ENCODE measurements at regions not wholly inside any gene's neighbourhood (a gene's known extent, or its start where the extent isn't known, plus 50 kb on each side); places are given as distances from the start of the nearest gene placed in this dataset.

DNA sequence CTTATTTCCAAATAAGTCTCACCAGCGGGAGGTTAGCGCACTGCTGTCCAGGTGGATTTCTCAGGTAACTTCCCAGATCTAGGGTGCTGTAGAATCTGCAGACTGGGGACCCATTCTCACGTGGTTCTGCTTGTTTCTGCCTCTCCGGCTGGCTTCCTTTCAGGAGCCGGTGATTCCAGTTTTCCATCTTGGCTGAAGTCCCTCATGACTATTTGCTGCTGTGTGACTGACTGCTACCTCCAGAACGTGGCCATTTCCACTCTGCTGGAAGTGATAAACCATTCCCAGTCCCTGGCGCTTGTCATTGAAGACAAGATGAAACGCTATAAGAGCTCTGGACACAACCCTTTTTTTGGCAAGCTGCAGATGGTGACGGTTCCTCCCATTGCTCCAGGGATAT is 76.0 kb downstream of the DOP1B start:
- DNase-seq (ENCODE audit: low read depth in 2 of 2) = no peak
- Histone ChIP-seq H3K36me3 (ENCODE audit: control insufficient read depth, insufficient read depth, low read length) (peaks cover 5% of the 10 kb centered on the region), H2AFZ (ENCODE audit: low read length) (no peak overlapping the region), H3K4me1 (ENCODE audit: control insufficient read depth, extremely low read depth, insufficient read depth, low read length) (no peaks in the 10 kb centered on the region), H3K4me3 (replicated peaks in 1 of 4; ENCODE audit: control extremely low read depth in 1 of 4, insufficient read depth in 1 of 4, low read depth in 3 of 4, low read length in 4 of 4) (no peak overlapping the region), H3K4me2 (ENCODE audit: extremely low read depth, insufficient read depth, low read length) (no peak overlapping the region), H3K9me3 (ENCODE audit: control insufficient read depth, insufficient read depth, low read depth, low read length) (no peaks in the 10 kb centered on the region), H3K79me2 (ENCODE audit: control insufficient read depth, insufficient read depth, low read length) (no peaks in the 10 kb centered on the region), H3K9ac (ENCODE audit: insufficient read depth, low read length) (no peak overlapping the region), H3K27me3 (ENCODE audit: control insufficient read depth, insufficient read depth, low read length) (no peaks in the 10 kb centered on the region), H4K20me1 (ENCODE audit: control insufficient read depth, extremely low read depth, insufficient read depth, low read length) (no peaks in the 10 kb centered on the region), H3K27ac (ENCODE audit: insufficient read depth, low read length) (no peak overlapping the region)
- TF ChIP-seq, protein P1, sequence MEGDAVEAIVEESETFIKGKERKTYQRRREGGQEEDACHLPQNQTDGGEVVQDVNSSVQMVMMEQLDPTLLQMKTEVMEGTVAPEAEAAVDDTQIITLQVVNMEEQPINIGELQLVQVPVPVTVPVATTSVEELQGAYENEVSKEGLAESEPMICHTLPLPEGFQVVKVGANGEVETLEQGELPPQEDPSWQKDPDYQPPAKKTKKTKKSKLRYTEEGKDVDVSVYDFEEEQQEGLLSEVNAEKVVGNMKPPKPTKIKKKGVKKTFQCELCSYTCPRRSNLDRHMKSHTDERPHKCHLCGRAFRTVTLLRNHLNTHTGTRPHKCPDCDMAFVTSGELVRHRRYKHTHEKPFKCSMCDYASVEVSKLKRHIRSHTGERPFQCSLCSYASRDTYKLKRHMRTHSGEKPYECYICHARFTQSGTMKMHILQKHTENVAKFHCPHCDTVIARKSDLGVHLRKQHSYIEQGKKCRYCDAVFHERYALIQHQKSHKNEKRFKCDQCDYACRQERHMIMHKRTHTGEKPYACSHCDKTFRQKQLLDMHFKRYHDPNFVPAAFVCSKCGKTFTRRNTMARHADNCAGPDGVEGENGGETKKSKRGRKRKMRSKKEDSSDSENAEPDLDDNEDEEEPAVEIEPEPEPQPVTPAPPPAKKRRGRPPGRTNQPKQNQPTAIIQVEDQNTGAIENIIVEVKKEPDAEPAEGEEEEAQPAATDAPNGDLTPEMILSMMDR (conservative IDR thresholded peaks at IDR 0.05 in 1 of 2, IDR thresholded peaks at IDR 0.05 in 1 of 2; ENCODE audit: low read depth in 1 of 2, low read length in 2 of 2) = no peak
- TF ChIP-seq EZH2 (IDR thresholded peaks at IDR 0.05; ENCODE audit: low read length, missing control alignments) = no peak

DNA sequence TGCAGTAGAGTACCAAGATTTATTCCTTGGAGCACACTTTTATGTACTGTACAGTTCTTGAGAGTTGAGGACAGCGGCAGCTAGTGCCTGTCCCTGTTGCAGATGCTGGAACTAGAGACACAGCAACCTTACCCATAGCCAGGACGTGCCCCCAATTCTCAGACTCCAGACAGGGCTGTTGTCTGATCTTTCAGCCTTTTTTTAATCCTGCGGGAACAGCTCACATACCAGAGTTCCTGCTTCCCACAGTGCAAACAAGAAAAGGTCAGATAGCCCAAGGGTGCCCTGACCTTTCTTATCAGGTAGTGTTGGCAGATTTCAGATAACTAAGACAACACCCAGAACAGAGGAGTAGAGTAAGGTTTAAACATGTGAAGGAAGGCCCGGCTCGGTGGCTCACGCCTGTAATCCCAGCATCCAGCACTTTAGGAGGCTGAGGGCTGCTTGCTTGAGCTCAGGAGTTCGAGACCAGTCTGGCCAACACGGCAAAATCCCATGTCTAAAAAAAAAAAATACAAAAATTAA is 78.5 kb downstream of the DOP1B start:
- Histone ChIP-seq H2AFZ (ENCODE audit: low read length) (no peak overlapping the region), H3K4me3 (replicated peaks in 1 of 4; ENCODE audit: control extremely low read depth in 1 of 4, insufficient read depth in 1 of 4, low read depth in 3 of 4, low read length in 4 of 4) (no peak overlapping the region), H3K9ac (ENCODE audit: insufficient read depth, low read length) (no peak overlapping the region), H3K27me3 (ENCODE audit: control insufficient read depth, insufficient read depth, low read length) (no peaks in the 10 kb centered on the region), H3K27ac (ENCODE audit: insufficient read depth, low read length) (no peak overlapping the region), H3K79me2 (ENCODE audit: control insufficient read depth, insufficient read depth, low read length) (no peaks in the 10 kb centered on the region), H3K36me3 (ENCODE audit: control insufficient read depth, insufficient read depth, low read length) (peaks cover 3% of the 10 kb centered on the region), H3K9me3 (ENCODE audit: control insufficient read depth, insufficient read depth, low read depth, low read length) (no peaks in the 10 kb centered on the region), H3K4me1 (ENCODE audit: control insufficient read depth, extremely low read depth, insufficient read depth, low read length) (no peaks in the 10 kb centered on the region), H4K20me1 (ENCODE audit: control insufficient read depth, extremely low read depth, insufficient read depth, low read length) (no peaks in the 10 kb centered on the region), H3K4me2 (ENCODE audit: extremely low read depth, insufficient read depth, low read length) (no peak overlapping the region)
- no peak for DNase-seq (ENCODE audit: low read depth in 2 of 2)
- TF ChIP-seq, protein P1 (conservative IDR thresholded peaks at IDR 0.05 in 1 of 2, IDR thresholded peaks at IDR 0.05 in 1 of 2; ENCODE audit: low read depth in 1 of 2, low read length in 2 of 2) = no peak

DNA sequence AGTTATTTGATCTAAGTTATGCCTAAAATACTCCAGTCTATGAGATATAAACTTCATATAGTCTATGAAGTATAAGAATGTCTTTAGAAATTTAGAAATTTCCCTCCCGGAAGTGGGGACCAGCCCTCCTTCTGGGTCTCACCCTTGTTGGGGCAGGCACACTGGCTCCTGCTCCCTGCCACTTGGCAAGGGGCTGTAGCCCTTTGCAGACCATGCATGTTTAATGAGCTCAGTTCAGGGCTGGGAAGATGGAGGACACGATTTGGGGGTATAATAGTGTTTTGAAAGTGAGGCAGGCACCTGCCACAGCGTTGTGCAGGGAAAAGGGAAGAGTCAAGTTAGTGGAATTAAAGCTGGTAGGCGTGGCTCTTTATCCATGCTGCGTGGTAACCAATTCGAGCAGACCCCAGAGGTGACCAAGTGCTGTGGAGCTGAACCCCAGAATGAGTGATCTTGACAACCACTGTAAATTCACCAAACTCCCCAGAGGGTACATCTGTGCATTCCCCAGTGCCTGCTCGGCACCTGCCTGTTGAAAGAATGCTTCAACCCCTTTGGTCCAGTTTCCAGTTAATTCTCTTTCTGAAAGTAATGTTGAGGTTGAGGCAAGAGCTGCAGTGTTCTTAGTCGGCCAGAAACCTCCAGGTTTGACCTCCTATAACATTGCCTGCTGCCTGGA is 79.6 kb downstream of the DOP1B start:
- H3K79me2 ChIP-seq (ENCODE audit: control insufficient read depth, insufficient read depth, low read length) = no peaks in the 10 kb centered on the region
- no peaks in the 10 kb centered on the region for H3K27me3 ChIP-seq (ENCODE audit: control insufficient read depth, insufficient read depth, low read length)
- no peak overlapping the region for H3K4me2 ChIP-seq (ENCODE audit: extremely low read depth, insufficient read depth, low read length)
- no peaks in the 10 kb centered on the region for H4K20me1 ChIP-seq (ENCODE audit: control insufficient read depth, extremely low read depth, insufficient read depth, low read length)
- H3K27ac ChIP-seq (ENCODE audit: insufficient read depth, low read length) = no peak overlapping the region
- H3K9ac ChIP-seq (ENCODE audit: insufficient read depth, low read length) = no peak overlapping the region
- no peak for DNase-seq (ENCODE audit: low read depth in 2 of 2)
- peaks cover 3% of the 10 kb centered on the region for H3K36me3 ChIP-seq (ENCODE audit: control insufficient read depth, insufficient read depth, low read length)
- no peaks in the 10 kb centered on the region for H3K9me3 ChIP-seq (ENCODE audit: control insufficient read depth, insufficient read depth, low read depth, low read length)
- no peak overlapping the region for H2AFZ ChIP-seq (ENCODE audit: low read length)
- no peaks in the 10 kb centered on the region for H3K4me1 ChIP-seq (ENCODE audit: control insufficient read depth, extremely low read depth, insufficient read depth, low read length)
- TF ChIP-seq EZH2 (IDR thresholded peaks at IDR 0.05; ENCODE audit: low read length, missing control alignments) = no peak
- TF ChIP-seq, protein P1 (conservative IDR thresholded peaks at IDR 0.05 in 1 of 2, IDR thresholded peaks at IDR 0.05 in 1 of 2; ENCODE audit: low read depth in 1 of 2, low read length in 2 of 2) = no peak
- no peak overlapping the region for H3K4me3 ChIP-seq (replicated peaks in 1 of 4; ENCODE audit: control extremely low read depth in 1 of 4, insufficient read depth in 1 of 4, low read depth in 3 of 4, low read length in 4 of 4)
